Astrocyte of the cerebellum (primary cell): ENCODE measurements at regions not wholly inside any gene's neighbourhood (a gene's known extent, or its start where the extent isn't known, plus 50 kb on each side); places are given as distances from the start of the nearest gene placed in this dataset.

Experiments
- DNase-seq: peaks from one replicate; pipeline ENCODE4 v3.0.0-alpha.2; 2011; ENCODE audit warnings: low read depth
- H3K4me3 ChIP-seq: 2 replicates; pipeline ENCODE4 v1.5.1; 2011; ENCODE audit warnings: mild to moderate bottlenecking, low read depth, low read length, moderate library complexity
- CTCF ChIP-seq: IDR thresholded peaks from 2 replicates; pipeline ENCODE4 v1.5.1; 2012; ENCODE audit warnings: low read length, low read depth, moderate library complexity, mild to moderate bottlenecking; ENCODE audit errors: missing control alignments
- in situ Hi-C: cut with HindIII; loops from 2 replicates; pipeline ENCODE4 v1.10.0; 2017; ENCODE audit warnings: low sequenced_read_pairs

GRCh38 chr2:81648370-81648769, 1343.8 kb upstream of the LRRTM1 start:
- TF ChIP-seq CTCF, result no peak
- in situ Hi-C loops, result no loop called here
- DNase-seq, result no peak
- H3K4me3 ChIP-seq, result no peak overlapping the region

GRCh38 chr2:81647715-81648230, 1343.2 kb upstream of the LRRTM1 start:
- in situ Hi-C loops, result no loop called here
- DNase-seq, result no peak

GRCh38 chr2:81645745-81646301, 1341.3 kb upstream of the LRRTM1 start:
- TF ChIP-seq CTCF, result no peak
- H3K4me3 ChIP-seq, result no peak overlapping the region
- DNase-seq, result no peak
- in situ Hi-C loops, result no loop called here

More at GRCh38 chr2:81647715-81648230, 1343.2 kb upstream of the LRRTM1 start:
- no peak for TF ChIP-seq CTCF
- H3K4me3 ChIP-seq, result no peak overlapping the region

- no peak overlapping the region for H3K4me3 ChIP-seq
- in situ Hi-C loops, result no loop called here
- no peak for DNase-seq
- no peak for TF ChIP-seq CTCF
Measured at GRCh38 chr2:81644189-81644588, 1339.6 kb upstream of the LRRTM1 start.

- no peak overlapping the region for H3K4me3 ChIP-seq
- DNase-seq, result no peak
- in situ Hi-C loops, result no loop called here
- no peak for TF ChIP-seq CTCF
Measured at GRCh38 chr2:81624825-81625224, 1320.3 kb upstream of the LRRTM1 start.

- in situ Hi-C loops, result no loop called here
Measured at GRCh38 chr2:81600088-81600487, 1295.5 kb upstream of the LRRTM1 start.

More at GRCh38 chr2:81600088-81600487, 1295.5 kb upstream of the LRRTM1 start:
- no peak for DNase-seq
- TF ChIP-seq CTCF, result no peak
- no peak overlapping the region for H3K4me3 ChIP-seq
